ENCODE measurements at regions not wholly inside any gene's neighbourhood (a gene's known extent, or its start where the extent isn't known, plus 50 kb on each side); places are given as distances from the start of the nearest gene placed in this dataset.

- TF ChIP-seq POLR2AphosphoS5 (IDR thresholded peaks at IDR 0.05; ENCODE audit: low read depth): no peak
- TF ChIP-seq SPI1 (IDR thresholded peaks at IDR 0.05; ENCODE audit: borderline replicate concordance, low read depth): no peak
- no peak for TF ChIP-seq GABPA (IDR thresholded peaks at IDR 0.05; ENCODE audit: low read depth)
- TF ChIP-seq CTCF (IDR thresholded peaks at IDR 0.05; ENCODE audit: insufficient read depth, low read length): no peak
- no peak for TF ChIP-seq REST (IDR thresholded peaks at IDR 0.05; ENCODE audit: insufficient replicate concordance, low read depth)
- no peak overlapping the region for H3K27ac ChIP-seq (replicated peaks)
- no peaks in the 10 kb centered on the region for H3K27me3 ChIP-seq (ENCODE audit: insufficient read depth, poor library complexity, severe bottlenecking)
- no peak overlapping the region for H3K4me3 ChIP-seq (replicated peaks; ENCODE audit: insufficient read depth, low read length)
- DNase-seq (ENCODE audit: low read depth in 1 of 2, low spot score in 1 of 2): no peak
Observed at GRCh38 chr7:131722371-131722770, 165.9 kb upstream of the PODXL start.

GRCh38 chr7:131721660-131722059 is 165.2 kb upstream of the PODXL start:
- TF ChIP-seq CTCF (IDR thresholded peaks at IDR 0.05; ENCODE audit: insufficient read depth, low read length) (no peak), SPI1 (IDR thresholded peaks at IDR 0.05; ENCODE audit: borderline replicate concordance, low read depth) (no peak), POLR2AphosphoS5 (IDR thresholded peaks at IDR 0.05; ENCODE audit: low read depth) (no peak), REST (IDR thresholded peaks at IDR 0.05; ENCODE audit: insufficient replicate concordance, low read depth) (no peak), GABPA (IDR thresholded peaks at IDR 0.05; ENCODE audit: low read depth) (no peak)
- H3K4me3 ChIP-seq (replicated peaks; ENCODE audit: insufficient read depth, low read length): no peak overlapping the region
- DNase-seq (ENCODE audit: low read depth in 1 of 2, low spot score in 1 of 2): no peak
- H3K27me3 ChIP-seq (ENCODE audit: insufficient read depth, poor library complexity, severe bottlenecking): no peaks in the 10 kb centered on the region
- H3K27ac ChIP-seq (replicated peaks): no peak overlapping the region

GRCh38 chr7:131720703-131721102 is 164.3 kb upstream of the PODXL start:
- no peak for DNase-seq (ENCODE audit: low read depth in 1 of 2, low spot score in 1 of 2)
- H3K27ac ChIP-seq (replicated peaks): no peak overlapping the region
- no peaks in the 10 kb centered on the region for H3K27me3 ChIP-seq (ENCODE audit: insufficient read depth, poor library complexity, severe bottlenecking)
- no peak overlapping the region for H3K4me3 ChIP-seq (replicated peaks; ENCODE audit: insufficient read depth, low read length)
- TF ChIP-seq GABPA (IDR thresholded peaks at IDR 0.05; ENCODE audit: low read depth) (no peak), SPI1 (IDR thresholded peaks at IDR 0.05; ENCODE audit: borderline replicate concordance, low read depth) (no peak), CTCF (IDR thresholded peaks at IDR 0.05; ENCODE audit: insufficient read depth, low read length) (no peak), POLR2AphosphoS5 (IDR thresholded peaks at IDR 0.05; ENCODE audit: low read depth) (no peak), REST (IDR thresholded peaks at IDR 0.05; ENCODE audit: insufficient replicate concordance, low read depth) (no peak)
